KMS-11 (cell line): ENCODE measurements at regions not wholly inside any gene's neighbourhood (a gene's known extent, or its start where the extent isn't known, plus 50 kb on each side); places are given as distances from the start of the nearest gene placed in this dataset.

Source experiments
- H2AFZ ChIP-seq: fragments of 200-600 bp; sonication (generic); 2 replicates; pipeline ENCODE4 v1.6.1; 2016; ENCODE audit warnings: antibody characterized with exemption, mixed run types, low read depth
- H3K27ac ChIP-seq: fragments of 200-600 bp; sonication (generic); 2 replicates; pipeline ENCODE4 v1.6.1; 2016; ENCODE audit warnings: mild to moderate bottlenecking, mixed run types
- H3K27me3 ChIP-seq: fragments of 200-600 bp; sonication (generic); 2 replicates; pipeline ENCODE4 v1.6.1; 2017; ENCODE audit warnings: mild to moderate bottlenecking, low read depth, mixed run types, moderate library complexity; ENCODE audit not compliant: insufficient read depth
- H3K36me3 ChIP-seq: fragments of 200-600 bp; sonication (generic); 2 replicates; pipeline ENCODE4 v1.6.1; 2017; ENCODE audit warnings: mild to moderate bottlenecking, mixed run types; ENCODE audit not compliant: insufficient read depth
- H3K4me1 ChIP-seq: fragments of 200-600 bp; sonication (generic); 2 replicates; pipeline ENCODE4 v1.6.1; 2016; ENCODE audit warnings: mild to moderate bottlenecking, low read depth, mixed run types; ENCODE audit not compliant: poor library complexity, severe bottlenecking
- H3K4me2 ChIP-seq: fragments of 200-600 bp; sonication (generic); 2 replicates; pipeline ENCODE4 v1.7.0; 2016; ENCODE audit warnings: mild to moderate bottlenecking, mixed run types
- H3K4me3 ChIP-seq: fragments of 200-600 bp; sonication (generic); IDR thresholded peaks from 2 replicates; pipeline ENCODE4 v1.6.1; 2017; ENCODE audit warnings: low read depth, low read length, mixed read lengths; ENCODE audit not compliant: insufficient read depth
- H3K79me2 ChIP-seq: fragments of 200-600 bp; sonication (generic); 2 replicates; pipeline ENCODE4 v1.6.1; 2016; ENCODE audit warnings: low read depth, mixed run types; ENCODE audit not compliant: insufficient read depth
- H3K9ac ChIP-seq: fragments of 200-600 bp; sonication (generic); 2 replicates; pipeline ENCODE4 v1.6.1; 2016; ENCODE audit warnings: mild to moderate bottlenecking, mixed run types
- H4K20me1 ChIP-seq: fragments of 200-600 bp; sonication (generic); 2 replicates; pipeline ENCODE4 v1.6.1; 2016; ENCODE audit warnings: mild to moderate bottlenecking, mixed run types; ENCODE audit not compliant: insufficient read depth
- TF ChIP-seq, protein P1 (sequence below): fragments of 200-600 bp; sonication (generic); conservative IDR thresholded peaks from 2 replicates; pipeline ENCODE4 v1.6.1; 2017; ENCODE audit warnings: low read depth, mild to moderate bottlenecking, antibody characterized with exemption, low read length, moderate library complexity, mixed read lengths

DNA sequence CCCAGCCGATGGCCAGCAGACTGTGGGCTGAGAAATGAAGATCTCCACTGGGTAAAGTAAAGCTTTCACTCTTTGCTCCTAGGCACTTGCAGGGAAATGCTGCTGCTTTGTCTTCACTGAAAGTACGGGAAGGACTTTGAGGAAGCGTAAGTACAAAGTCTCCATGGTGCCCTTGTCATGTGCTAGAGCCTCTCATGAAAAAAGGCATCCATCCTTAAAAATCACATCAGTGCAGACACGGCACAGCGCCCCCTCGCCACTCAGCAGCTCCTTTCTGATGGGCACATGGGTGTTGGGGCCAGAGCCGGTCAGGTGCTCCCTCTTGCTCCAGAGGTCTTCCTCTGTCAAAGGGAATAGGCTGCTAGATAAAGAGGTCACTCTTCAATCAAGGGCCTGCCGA is 87.8 kb upstream of the CALM2 start:
- Histone ChIP-seq H3K79me2 (no peaks in the 10 kb centered on the region), H2AFZ (no peak overlapping the region), H3K4me3 (no peak overlapping the region), H3K36me3 (no peaks in the 10 kb centered on the region), H3K27me3 (0 out of 2 replicates have a peak, but pooled peaks cover 14% of the 10 kb centered on the region), H3K4me2 (no peak overlapping the region), H4K20me1 (no peaks in the 10 kb centered on the region), H3K27ac (no peak overlapping the region), H3K4me1 (peaks cover 6% of the 10 kb centered on the region), H3K9ac (no peak overlapping the region)
- TF ChIP-seq, protein P1, sequence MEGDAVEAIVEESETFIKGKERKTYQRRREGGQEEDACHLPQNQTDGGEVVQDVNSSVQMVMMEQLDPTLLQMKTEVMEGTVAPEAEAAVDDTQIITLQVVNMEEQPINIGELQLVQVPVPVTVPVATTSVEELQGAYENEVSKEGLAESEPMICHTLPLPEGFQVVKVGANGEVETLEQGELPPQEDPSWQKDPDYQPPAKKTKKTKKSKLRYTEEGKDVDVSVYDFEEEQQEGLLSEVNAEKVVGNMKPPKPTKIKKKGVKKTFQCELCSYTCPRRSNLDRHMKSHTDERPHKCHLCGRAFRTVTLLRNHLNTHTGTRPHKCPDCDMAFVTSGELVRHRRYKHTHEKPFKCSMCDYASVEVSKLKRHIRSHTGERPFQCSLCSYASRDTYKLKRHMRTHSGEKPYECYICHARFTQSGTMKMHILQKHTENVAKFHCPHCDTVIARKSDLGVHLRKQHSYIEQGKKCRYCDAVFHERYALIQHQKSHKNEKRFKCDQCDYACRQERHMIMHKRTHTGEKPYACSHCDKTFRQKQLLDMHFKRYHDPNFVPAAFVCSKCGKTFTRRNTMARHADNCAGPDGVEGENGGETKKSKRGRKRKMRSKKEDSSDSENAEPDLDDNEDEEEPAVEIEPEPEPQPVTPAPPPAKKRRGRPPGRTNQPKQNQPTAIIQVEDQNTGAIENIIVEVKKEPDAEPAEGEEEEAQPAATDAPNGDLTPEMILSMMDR, result no peak

DNA sequence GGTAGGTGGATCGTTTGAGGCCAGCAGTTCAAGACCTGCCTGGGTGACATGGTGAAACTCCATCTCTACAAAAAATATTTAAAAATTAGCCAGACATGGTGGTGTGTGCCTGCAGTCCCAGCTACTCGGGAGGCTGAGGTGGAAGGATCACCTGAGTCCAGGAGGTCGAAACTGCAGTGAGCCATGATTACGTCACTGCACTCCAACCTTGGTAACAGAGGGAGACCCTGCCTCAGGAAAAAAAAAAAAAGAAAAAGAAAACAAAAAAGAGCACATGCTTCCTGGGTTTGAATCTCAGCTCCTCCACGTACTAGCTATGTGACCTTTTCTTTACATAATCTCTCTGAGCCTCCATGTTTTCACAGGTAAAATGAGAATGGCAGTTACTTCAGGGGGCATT is 86.3 kb upstream of the CALM2 start:
- Histone ChIP-seq H3K36me3 (no peaks in the 10 kb centered on the region), H3K27me3 (0 out of 2 replicates have a peak, but pooled peaks cover 14% of the 10 kb centered on the region), H3K4me1 (peaks cover 21% of the 10 kb centered on the region), H4K20me1 (no peaks in the 10 kb centered on the region), H2AFZ (no peak overlapping the region), H3K4me2 (no peak overlapping the region), H3K79me2 (no peaks in the 10 kb centered on the region), H3K4me3 (no peak overlapping the region), H3K9ac (no peak overlapping the region), H3K27ac (no peak overlapping the region)
- TF ChIP-seq, protein P1, result no peak

DNA sequence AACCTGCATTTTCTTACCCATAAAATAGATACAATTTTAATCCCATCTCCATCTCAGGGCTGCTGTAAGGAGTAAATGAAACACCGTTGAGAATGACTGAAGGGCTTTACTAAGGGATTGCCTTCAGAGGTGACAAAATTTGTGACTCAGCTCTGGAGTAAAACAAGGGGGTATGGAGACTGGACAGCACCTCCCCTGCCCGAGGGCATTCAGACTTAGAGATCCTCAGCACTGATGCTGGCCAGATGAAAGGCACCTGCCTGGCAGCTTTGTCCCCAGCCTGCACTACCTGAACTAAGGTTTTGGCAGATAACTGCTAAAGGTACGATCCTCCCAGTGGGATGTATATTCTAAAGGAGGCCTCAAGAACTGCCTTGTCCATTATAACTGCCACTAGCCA is 84.7 kb upstream of the CALM2 start:
- Histone ChIP-seq H3K79me2 (no peaks in the 10 kb centered on the region), H2AFZ (no peak overlapping the region), H3K4me3 (no peak overlapping the region), H3K27ac (no peak overlapping the region), H3K4me1 (peaks cover 26% of the 10 kb centered on the region), H3K36me3 (no peaks in the 10 kb centered on the region), H3K4me2 (no peak overlapping the region), H3K9ac (no peak overlapping the region), H3K27me3 (peaks cover 26% of the 10 kb centered on the region; the same call in 1 of the 2 replicates), H4K20me1 (no peaks in the 10 kb centered on the region)
- TF ChIP-seq, protein P1, result no peak

DNA sequence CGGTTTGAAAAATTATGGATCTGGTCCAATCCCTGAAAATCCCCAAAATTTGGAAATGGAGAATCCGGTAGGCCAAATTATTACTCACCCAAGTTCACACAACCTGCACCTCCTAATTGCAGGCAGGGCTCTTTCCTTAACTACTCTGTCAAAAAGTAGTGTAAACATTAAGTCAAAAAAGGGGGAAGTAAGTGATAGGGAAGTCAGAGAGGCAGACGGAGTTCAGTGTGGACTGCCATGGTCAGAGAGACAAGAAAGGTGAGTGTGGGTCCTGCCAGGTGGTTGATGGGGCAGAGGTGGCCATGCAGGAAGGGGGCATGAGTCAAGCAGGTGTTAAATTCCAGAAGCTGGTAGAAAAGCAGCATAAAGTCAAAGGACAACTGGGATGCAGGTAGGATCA is 83.5 kb upstream of the CALM2 start:
- peaks cover 26% of the 10 kb centered on the region for H3K4me1 ChIP-seq
- H2AFZ ChIP-seq, result no peak overlapping the region
- no peak overlapping the region for H3K27ac ChIP-seq
- H3K4me3 ChIP-seq, result no peak overlapping the region
- no peaks in the 10 kb centered on the region for H4K20me1 ChIP-seq
- H3K4me2 ChIP-seq, result no peak overlapping the region
- TF ChIP-seq, protein P1, result no peak
- H3K27me3 ChIP-seq, result peaks cover 26% of the 10 kb centered on the region; the same call in 1 of the 2 replicates
- no peaks in the 10 kb centered on the region for H3K79me2 ChIP-seq
- no peak overlapping the region for H3K9ac ChIP-seq
- H3K36me3 ChIP-seq, result no peaks in the 10 kb centered on the region

DNA sequence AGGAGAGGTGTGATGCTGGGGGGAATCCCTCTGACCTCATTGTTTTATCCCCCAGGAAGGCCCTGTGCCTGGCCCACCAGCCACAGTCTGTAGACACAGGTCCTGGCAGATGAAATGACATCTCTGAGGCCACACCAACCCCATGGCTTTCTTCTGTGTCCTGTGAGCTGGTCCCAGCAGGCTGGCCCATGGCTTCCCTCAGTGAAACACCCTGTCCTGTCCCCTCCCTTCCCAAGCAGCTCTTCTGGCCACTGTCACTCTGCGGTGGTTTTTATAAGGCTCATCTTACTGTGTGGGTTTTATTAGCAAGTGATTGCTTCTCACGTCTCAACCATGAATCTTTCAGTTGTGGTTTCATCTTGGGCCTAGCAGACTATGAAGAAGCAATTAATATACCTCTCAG is 81.6 kb upstream of the CALM2 start:
- no peak overlapping the region for H2AFZ ChIP-seq
- peaks cover 26% of the 10 kb centered on the region for H3K4me1 ChIP-seq
- TF ChIP-seq, protein P1, result no peak
- no peak overlapping the region for H3K4me3 ChIP-seq
- H3K27me3 ChIP-seq, result peaks cover 26% of the 10 kb centered on the region; the same call in 1 of the 2 replicates
- no peak overlapping the region for H3K9ac ChIP-seq
- H3K27ac ChIP-seq, result peak overlapping the region; percentile 6; the same call in 1 of the 2 replicates
- H3K79me2 ChIP-seq, result no peaks in the 10 kb centered on the region
- peak overlapping the region; percentile 37 for H3K4me2 ChIP-seq
- H4K20me1 ChIP-seq, result no peaks in the 10 kb centered on the region
- no peaks in the 10 kb centered on the region for H3K36me3 ChIP-seq
